OCI-LY3 (cell line): ENCODE measurements at regions not wholly inside any gene's neighbourhood (a gene's known extent, or its start where the extent isn't known, plus 50 kb on each side); places are given as distances from the start of the nearest gene placed in this dataset.

Experiments
- H2AFZ ChIP-seq: fragments of 200-600, 300-600 bp; shearing (Covaris generic); 2 replicates; pipeline ENCODE4 v1.6.0; 2014; ENCODE audit warnings: antibody characterized with exemption, low read depth, low read length
- H3K27ac ChIP-seq: fragments of 200-600, 300-600 bp; sonication (generic); 2 replicates; pipeline ENCODE4 v1.5.1; 2014; ENCODE audit warnings: mild to moderate bottlenecking, low read length, moderate library complexity, mixed read lengths
- H3K27me3 ChIP-seq: fragments of 200-600, 300-600 bp; sonication (generic); 2 replicates; pipeline ENCODE4 v1.6.1; 2014; ENCODE audit warnings: low read depth, low read length, mixed read lengths
- H3K36me3 ChIP-seq: fragments of 200-600, 300-600 bp; sonication (generic); replicated peaks from 2 replicates; pipeline ENCODE3; 2014; ENCODE audit warnings: low read depth, low read length, mixed read lengths
- H3K4me1 ChIP-seq: fragments of 300-600, 200-600 bp; sonication (generic); 2 replicates; pipeline ENCODE4 v1.6.1; 2014; ENCODE audit warnings: low read length, mixed read lengths
- H3K4me2 ChIP-seq: fragments of 200-600, 300-600 bp; sonication (generic); 2 replicates; pipeline ENCODE4 v1.6.1; 2014; ENCODE audit warnings: low read length, mixed read lengths
- H3K4me3 ChIP-seq: fragments of 300-600, 200-600 bp; sonication (generic); 2 replicates; pipeline ENCODE4 v1.5.1; 2014; ENCODE audit warnings: antibody characterized with exemption, mild to moderate bottlenecking, low read length, moderate library complexity
- H3K79me2 ChIP-seq: fragments of 300-600, 200-600 bp; shearing (Covaris generic); 2 replicates; pipeline ENCODE4 v1.6.1; 2014; ENCODE audit warnings: mild to moderate bottlenecking, low read length, mixed read lengths
- H3K9ac ChIP-seq: fragments of 300-600, 200-600 bp; shearing (Covaris generic); 2 replicates; pipeline ENCODE4 v1.6.0; 2014; ENCODE audit warnings: mild to moderate bottlenecking, low read length, moderate library complexity
- H3K9me3 ChIP-seq: fragments of 200-600, 300-600 bp; shearing (Covaris generic); 2 replicates; pipeline ENCODE4 v1.6.1; 2014; ENCODE audit warnings: low read length, mixed read lengths; ENCODE audit not compliant: insufficient read depth
- H4K20me1 ChIP-seq: fragments of 200-600, 300-600 bp; sonication (generic); 2 replicates; pipeline ENCODE4 v1.6.1; 2016; ENCODE audit warnings: low read length, mixed read lengths; ENCODE audit not compliant: insufficient read depth
- EZH2phosphoT487 ChIP-seq: fragments of 200-600 bp; shearing (Covaris generic); IDR thresholded peaks from 2 replicates; pipeline ENCODE4 v1.6.1; 2018; ENCODE audit warnings: antibody characterized with exemption, mixed run types, low read depth
- TF ChIP-seq, protein P1 (sequence below): fragments of 200-600, 300-600 bp; sonication (generic); IDR thresholded peaks from 2 replicates; pipeline ENCODE4 v1.5.1; 2014; ENCODE audit warnings: antibody characterized with exemption, low read length, low read depth

DNA sequence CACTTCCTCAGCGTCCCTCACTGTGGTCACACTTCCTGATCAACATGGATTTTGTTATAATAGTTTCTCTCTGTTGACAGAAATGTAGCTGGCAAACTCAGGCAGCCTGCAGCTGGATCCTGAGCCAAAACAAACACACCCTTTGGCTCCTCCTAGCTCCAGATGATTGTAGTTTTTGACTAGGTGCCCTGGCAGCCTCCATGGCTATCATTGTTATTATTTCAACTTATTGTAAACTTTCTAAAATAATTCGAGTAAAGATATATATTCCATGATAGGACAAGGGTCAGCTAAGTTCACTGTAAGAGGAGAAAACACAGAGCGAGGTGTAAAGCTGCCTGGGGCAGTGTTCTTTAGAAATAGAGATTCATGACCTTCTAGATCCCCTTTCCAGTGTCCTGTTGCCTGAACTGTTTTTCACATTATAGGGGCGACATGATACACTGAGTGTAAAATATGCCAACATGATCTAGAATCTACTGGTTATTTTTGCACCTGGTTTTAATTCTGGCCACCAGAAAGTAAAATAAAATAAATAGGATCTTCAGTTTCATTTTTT, 98.2 kb upstream of the HDGFL1 start:
- Histone ChIP-seq H4K20me1 (no peaks in the 10 kb centered on the region), H3K79me2 (no peaks in the 10 kb centered on the region), H3K9me3 (no peaks in the 10 kb centered on the region), H3K4me1 (peaks cover 31% of the 10 kb centered on the region), H3K27ac (peak overlapping the region; percentile 8; the same call in 1 of the 2 replicates), H3K4me2 (peak overlapping the region; percentile 65), H3K9ac (no peak overlapping the region), H3K36me3 (no peaks in the 10 kb centered on the region), H3K4me3 (peak overlapping the region; percentile 41), H2AFZ (no peak overlapping the region), H3K27me3 (no peaks in the 10 kb centered on the region)
- no peak for TF ChIP-seq EZH2phosphoT487

DNA sequence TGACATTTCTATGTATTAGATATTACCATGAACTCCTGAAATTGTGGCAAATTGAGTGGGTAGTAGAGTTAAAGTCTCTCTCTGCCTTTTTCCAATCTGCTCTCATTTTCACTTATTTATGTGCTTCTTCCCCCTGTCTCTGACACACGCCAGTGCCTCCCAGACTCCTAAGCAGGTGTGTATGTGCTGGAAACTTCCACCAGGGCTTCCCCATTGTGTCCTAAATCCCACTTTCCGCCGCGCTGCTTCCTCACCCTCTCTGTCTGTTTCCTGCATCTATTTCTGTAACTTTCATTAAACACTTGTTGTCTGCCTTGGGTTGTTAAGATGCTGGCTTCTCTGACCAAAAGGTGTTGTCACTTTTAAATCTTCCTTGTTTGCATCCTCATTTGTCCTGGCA, 97.6 kb upstream of the HDGFL1 start:
- Histone ChIP-seq H2AFZ (no peak overlapping the region), H3K79me2 (no peaks in the 10 kb centered on the region), H3K9ac (no peak overlapping the region), H3K4me1 (peaks cover 31% of the 10 kb centered on the region), H3K4me2 (peak overlapping the region; percentile 35), H3K27me3 (no peaks in the 10 kb centered on the region), H3K36me3 (no peaks in the 10 kb centered on the region), H4K20me1 (no peaks in the 10 kb centered on the region), H3K9me3 (no peaks in the 10 kb centered on the region), H3K4me3 (no peak overlapping the region), H3K27ac (no peak overlapping the region)
- TF ChIP-seq, protein P1, sequence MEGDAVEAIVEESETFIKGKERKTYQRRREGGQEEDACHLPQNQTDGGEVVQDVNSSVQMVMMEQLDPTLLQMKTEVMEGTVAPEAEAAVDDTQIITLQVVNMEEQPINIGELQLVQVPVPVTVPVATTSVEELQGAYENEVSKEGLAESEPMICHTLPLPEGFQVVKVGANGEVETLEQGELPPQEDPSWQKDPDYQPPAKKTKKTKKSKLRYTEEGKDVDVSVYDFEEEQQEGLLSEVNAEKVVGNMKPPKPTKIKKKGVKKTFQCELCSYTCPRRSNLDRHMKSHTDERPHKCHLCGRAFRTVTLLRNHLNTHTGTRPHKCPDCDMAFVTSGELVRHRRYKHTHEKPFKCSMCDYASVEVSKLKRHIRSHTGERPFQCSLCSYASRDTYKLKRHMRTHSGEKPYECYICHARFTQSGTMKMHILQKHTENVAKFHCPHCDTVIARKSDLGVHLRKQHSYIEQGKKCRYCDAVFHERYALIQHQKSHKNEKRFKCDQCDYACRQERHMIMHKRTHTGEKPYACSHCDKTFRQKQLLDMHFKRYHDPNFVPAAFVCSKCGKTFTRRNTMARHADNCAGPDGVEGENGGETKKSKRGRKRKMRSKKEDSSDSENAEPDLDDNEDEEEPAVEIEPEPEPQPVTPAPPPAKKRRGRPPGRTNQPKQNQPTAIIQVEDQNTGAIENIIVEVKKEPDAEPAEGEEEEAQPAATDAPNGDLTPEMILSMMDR: no peak
- TF ChIP-seq EZH2phosphoT487: no peak

DNA sequence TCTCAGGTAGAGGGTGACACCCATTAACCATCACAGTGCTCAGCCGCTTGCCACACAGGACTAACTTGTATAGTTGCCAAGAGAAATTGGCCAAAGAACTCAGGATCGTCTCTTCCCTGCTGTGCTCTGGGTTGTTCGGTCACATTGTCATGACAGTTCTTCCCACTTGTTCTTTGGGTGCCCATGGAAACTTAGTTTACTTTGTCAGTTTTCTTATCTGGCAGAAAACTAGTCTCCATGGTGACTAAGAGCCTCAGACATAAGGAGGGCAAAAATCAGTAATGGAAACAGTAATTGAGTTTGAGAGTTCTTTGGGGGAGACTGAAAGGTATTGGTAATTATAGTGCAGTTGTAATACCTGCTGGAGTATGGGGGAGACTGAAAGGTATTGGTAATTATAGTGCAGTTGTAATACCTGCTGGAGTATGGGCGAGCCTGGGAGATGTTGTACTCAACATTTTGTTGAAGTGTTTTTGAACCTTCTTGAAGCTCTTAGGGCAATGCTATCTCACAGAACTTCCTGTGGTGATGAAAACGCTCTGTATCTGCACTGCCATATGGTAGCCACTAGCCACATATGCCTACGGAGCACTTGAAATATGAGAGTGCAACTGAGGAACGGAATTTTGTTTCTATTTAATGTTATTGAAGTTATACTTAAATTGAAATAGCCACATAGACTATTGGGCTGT, 95.2 kb upstream of the HDGFL1 start:
- H3K4me3 ChIP-seq: no peak overlapping the region
- no peak overlapping the region for H3K4me2 ChIP-seq
- TF ChIP-seq EZH2phosphoT487: no peak
- TF ChIP-seq, protein P1: no peak

DNA sequence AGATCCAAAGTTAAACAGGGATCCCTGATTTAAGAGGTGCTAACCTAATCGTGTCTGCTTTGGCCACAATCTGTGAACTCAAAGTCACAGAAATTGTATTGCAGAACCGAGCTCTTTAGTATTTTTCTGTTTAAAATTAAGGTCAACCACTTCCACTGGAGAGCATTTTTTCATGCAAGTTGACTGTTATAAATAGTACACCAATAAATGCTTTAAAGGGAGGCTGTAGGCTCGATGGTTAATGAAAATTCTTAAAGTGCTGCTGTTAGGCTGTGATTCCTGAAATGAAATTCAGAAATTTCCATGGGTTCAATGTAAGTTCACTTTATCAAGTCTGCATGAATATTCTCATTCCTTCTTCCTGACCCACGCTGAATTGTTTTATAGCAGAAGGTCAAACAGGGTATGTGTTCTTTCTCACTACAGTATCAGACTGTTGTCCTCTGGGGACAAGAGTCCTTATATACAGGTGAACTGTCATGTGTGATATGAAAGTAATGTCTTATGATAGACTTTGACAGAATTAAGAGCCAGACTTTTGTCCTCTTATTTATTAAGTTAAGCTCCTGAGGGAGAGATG, 92.5 kb upstream of the HDGFL1 start:
- no peaks in the 10 kb centered on the region for H4K20me1 ChIP-seq
- H3K4me2 ChIP-seq: no peak overlapping the region
- H3K4me1 ChIP-seq: peaks cover 14% of the 10 kb centered on the region
- no peak for TF ChIP-seq EZH2phosphoT487
- TF ChIP-seq, protein P1: no peak
- no peak overlapping the region for H3K9ac ChIP-seq
- H3K4me3 ChIP-seq: no peak overlapping the region
- H3K27ac ChIP-seq: no peak overlapping the region
- no peak overlapping the region for H2AFZ ChIP-seq
- no peaks in the 10 kb centered on the region for H3K9me3 ChIP-seq
- H3K27me3 ChIP-seq: no peaks in the 10 kb centered on the region
- H3K36me3 ChIP-seq: no peaks in the 10 kb centered on the region
- H3K79me2 ChIP-seq: no peaks in the 10 kb centered on the region

More for the DNA sequence above, 95.2 kb upstream of the HDGFL1 start:
- no peak overlapping the region for H3K27ac ChIP-seq
- no peaks in the 10 kb centered on the region for H4K20me1 ChIP-seq
- H3K27me3 ChIP-seq: no peaks in the 10 kb centered on the region
- H2AFZ ChIP-seq: no peak overlapping the region
- H3K4me1 ChIP-seq: peaks cover 23% of the 10 kb centered on the region
- no peak overlapping the region for H3K9ac ChIP-seq
- H3K36me3 ChIP-seq: no peaks in the 10 kb centered on the region
- H3K79me2 ChIP-seq: no peaks in the 10 kb centered on the region
- H3K9me3 ChIP-seq: no peaks in the 10 kb centered on the region
